ENCODE measurements at regions not wholly inside any gene's neighbourhood (a gene's known extent, or its start where the extent isn't known, plus 50 kb on each side); places are given as distances from the start of the nearest gene placed in this dataset.

DNA sequence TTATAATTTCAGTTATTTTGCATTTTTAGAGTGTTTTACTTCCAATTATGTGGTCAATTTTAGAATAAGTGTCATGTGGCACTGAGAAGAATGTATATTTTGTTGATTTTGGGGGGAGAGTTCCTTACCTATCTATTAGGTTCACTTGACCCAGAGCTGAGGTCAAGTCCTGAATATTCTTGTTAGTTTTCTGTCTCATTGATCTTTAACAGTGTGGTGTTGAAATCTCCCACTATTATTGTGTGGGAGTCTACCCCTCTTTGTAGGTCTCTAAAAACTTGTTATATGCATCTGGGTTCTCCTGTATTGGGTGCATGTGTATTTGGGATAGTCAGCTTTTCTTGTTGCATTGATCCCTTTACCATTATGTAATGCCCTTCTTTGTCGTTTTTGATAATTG, 127.0 kb upstream of the ZDHHC15 start:
- Histone ChIP-seq H3K9ac (ENCODE audit: control insufficient read depth, insufficient read depth, low read length) (no peak overlapping the region), H3K36me3 (ENCODE audit: control insufficient read depth in 2 of 2, insufficient read depth in 2 of 2, low read length in 1 of 2) (no peaks in the 10 kb centered on the region), H3K4me1 (ENCODE audit: control insufficient read depth, insufficient read depth, low read length) (no peaks in the 10 kb centered on the region), H3K27ac (ENCODE audit: control insufficient read depth, insufficient read depth) (no peak overlapping the region), H3K79me2 (ENCODE audit: control insufficient read depth, insufficient read depth, low read length) (no peaks in the 10 kb centered on the region), H3K9me3 (replicated peaks; ENCODE audit: control insufficient read depth, insufficient read depth, low read length) (no peaks in the 10 kb centered on the region; the same call in 2 of the 3 replicates), H2AFZ (ENCODE audit: control insufficient read depth, low read depth, low read length) (no peak overlapping the region), H4K20me1 (ENCODE audit: control insufficient read depth, insufficient read depth) (no peaks in the 10 kb centered on the region), H3K4me2 (ENCODE audit: control insufficient read depth, insufficient read depth) (no peak overlapping the region), H3K4me3 (no peak overlapping the region), H3K27me3 (replicated peaks in 1 of 2; ENCODE audit: control insufficient read depth in 2 of 2, insufficient read depth in 2 of 2, low read length in 1 of 2) (no peaks in the 10 kb centered on the region)
- intact Hi-C loops (cut with micrococcal nuclease; ENCODE audit: unreplicated experiment) (no loop called here), in situ Hi-C loops (cut with MboI) (no loop called here)
- WGBS (ENCODE audit: insufficient coverage, insufficient replicate concordance, low lambda C conversion rate, missing lambda C conversion rate): 0% methylated on average over 1 of the region's 1 CpG
- ATAC-seq (no peak), FAIRE-seq (no peak), DNase-seq (ENCODE audit: low read depth, low spot score) (no peak)
- ChIA-PET POLR2A (no interaction called here), RAD21 (ENCODE audit: unreplicated experiment) (no interaction called here), SMC1A (ENCODE audit: uncharacterized antibody, unreplicated experiment) (no interaction called here), CTCF (no interaction called here)
- TF ChIP-seq RUNX3 (IDR thresholded peaks at IDR 0.05; ENCODE audit: low read length) (no peak), BACH1 (IDR thresholded peaks at IDR 0.05; ENCODE audit: borderline replicate concordance) (no peak), KAT2A (conservative IDR thresholded peaks at IDR 0.05; ENCODE audit: control insufficient read depth, low read depth, low read length) (no peak), CHD2 (IDR thresholded peaks at IDR 0.05; ENCODE audit: borderline replicate concordance, low read depth, low read length) (no peak), IRF4 (IDR thresholded peaks at IDR 0.05; ENCODE audit: low read depth, low read length) (no peak), MYC (IDR thresholded peaks at IDR 0.05; ENCODE audit: insufficient read depth, insufficient read length, insufficient replicate concordance, low read length, severe bottlenecking) (no peak), ZNF24 (IDR thresholded peaks at IDR 0.05) (no peak), CBX5 (IDR thresholded peaks at IDR 0.05; ENCODE audit: low read depth) (no peak), SMC3 (IDR thresholded peaks at IDR 0.05; ENCODE audit: borderline replicate concordance, low read length) (no peak), NFYA (IDR thresholded peaks at IDR 0.05; ENCODE audit: borderline replicate concordance, low read depth, low read length) (no peak), IRF5 (IDR thresholded peaks at IDR 0.05; ENCODE audit: borderline replicate concordance) (no peak), ESRRA (IDR thresholded peaks at IDR 0.05; ENCODE audit: low read length) (no peak), MXI1 (IDR thresholded peaks at IDR 0.05; ENCODE audit: low read depth, low read length) (no peak), SIN3A (IDR thresholded peaks at IDR 0.05; ENCODE audit: low read depth, low read length) (no peak)
- TF ChIP-seq, protein P1, sequence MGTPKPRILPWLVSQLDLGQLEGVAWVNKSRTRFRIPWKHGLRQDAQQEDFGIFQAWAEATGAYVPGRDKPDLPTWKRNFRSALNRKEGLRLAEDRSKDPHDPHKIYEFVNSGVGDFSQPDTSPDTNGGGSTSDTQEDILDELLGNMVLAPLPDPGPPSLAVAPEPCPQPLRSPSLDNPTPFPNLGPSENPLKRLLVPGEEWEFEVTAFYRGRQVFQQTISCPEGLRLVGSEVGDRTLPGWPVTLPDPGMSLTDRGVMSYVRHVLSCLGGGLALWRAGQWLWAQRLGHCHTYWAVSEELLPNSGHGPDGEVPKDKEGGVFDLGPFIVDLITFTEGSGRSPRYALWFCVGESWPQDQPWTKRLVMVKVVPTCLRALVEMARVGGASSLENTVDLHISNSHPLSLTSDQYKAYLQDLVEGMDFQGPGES (IDR thresholded peaks at IDR 0.05): no peak
- TF ChIP-seq, protein P2, sequence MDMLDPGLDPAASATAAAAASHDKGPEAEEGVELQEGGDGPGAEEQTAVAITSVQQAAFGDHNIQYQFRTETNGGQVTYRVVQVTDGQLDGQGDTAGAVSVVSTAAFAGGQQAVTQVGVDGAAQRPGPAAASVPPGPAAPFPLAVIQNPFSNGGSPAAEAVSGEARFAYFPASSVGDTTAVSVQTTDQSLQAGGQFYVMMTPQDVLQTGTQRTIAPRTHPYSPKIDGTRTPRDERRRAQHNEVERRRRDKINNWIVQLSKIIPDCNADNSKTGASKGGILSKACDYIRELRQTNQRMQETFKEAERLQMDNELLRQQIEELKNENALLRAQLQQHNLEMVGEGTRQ (IDR thresholded peaks at IDR 0.05; ENCODE audit: borderline replicate concordance, low read depth, low read length): no peak
- BruUV-seq (replicated peaks): no TSS peak

All from GM12878 (cell line).